HT1080 (cell line): ENCODE measurements at regions not wholly inside any gene's neighbourhood (a gene's known extent, or its start where the extent isn't known, plus 50 kb on each side); places are given as distances from the start of the nearest gene placed in this dataset.

Experiments
- DNase-seq: peaks from one replicate; pipeline ENCODE4 v3.0.0-alpha.2; 2015; ENCODE audit warnings: low read depth

DNA sequence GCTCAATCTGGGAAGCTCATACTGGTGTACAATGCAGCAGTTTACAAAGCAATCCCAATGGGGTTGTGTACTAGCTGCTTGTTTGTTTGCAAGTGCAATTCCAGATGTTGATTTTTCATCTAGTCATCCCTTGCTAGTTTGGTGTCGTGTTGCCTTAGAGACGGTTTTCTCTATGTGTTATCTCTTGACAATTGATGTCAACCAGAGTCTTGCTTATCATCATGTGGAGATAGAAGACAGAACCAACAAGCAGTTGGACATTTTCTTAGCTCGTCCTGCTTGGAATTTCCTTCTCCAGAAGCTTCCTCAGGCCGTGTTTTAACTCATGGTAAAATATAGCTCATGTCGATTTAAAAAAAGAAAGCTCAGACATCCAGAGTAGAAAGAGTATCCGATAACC is 262.0 kb upstream of the KCNH8 start:
- no peak for DNase-seq

DNA sequence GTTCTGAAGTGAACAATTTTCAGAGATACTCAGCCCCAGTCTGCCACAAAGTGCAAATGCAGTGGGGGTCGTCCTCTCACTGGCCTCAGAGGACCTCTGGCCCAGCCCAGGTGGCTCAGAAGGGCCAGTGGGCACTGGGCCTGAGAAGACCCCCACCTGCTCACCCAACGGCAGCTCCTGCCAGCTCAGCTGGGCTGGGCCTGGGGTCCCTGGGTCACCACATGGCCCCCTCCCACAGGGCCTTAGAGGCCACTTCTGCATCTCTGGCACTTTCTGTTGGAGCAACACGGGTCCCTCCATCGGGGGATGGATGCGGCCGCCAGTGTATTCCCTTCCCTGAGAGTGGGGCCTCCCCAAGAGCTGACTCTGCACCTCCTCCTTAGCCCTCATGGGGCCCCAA is 262.7 kb upstream of the KCNH8 start:
- DNase-seq, result no peak

DNA sequence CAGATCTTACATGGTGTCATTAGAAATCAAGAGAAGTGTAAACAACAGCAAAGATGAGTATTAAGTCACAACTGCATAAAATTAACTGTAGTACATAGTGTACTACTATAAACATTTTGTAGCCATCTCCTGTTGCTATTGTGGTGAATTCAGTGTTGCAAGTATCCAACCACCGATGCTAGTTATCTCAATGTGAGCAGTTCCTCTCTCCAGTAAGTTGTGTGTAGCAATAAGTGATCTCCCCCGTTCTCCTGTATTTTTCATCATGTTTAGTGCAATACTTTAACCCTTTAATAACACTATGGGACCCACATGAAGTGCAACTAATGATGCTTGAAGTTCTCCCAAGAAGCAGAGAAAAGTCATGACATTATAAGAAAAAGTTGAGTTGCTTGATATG is 264.7 kb upstream of the KCNH8 start:
- DNase-seq, result no peak

DNA sequence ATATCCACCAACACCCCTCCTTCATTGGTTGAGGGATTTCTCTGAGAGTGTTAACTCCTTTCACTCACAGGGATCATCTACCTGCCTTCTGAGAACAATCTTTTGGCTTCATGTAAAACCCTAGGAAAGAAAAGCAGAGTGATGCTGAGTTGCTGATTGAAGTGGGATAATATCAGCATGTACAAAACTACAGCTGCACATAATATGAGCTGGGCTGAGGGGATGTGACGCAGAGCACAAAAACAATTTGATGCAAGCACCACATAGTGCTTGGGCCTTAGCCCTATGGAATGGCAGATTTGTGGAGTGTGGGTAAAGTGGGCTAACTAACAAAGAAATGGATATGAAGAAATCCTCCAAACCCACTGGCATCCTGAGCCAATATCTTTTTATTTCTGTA is 267.6 kb upstream of the KCNH8 start:
- DNase-seq, result no peak

DNA sequence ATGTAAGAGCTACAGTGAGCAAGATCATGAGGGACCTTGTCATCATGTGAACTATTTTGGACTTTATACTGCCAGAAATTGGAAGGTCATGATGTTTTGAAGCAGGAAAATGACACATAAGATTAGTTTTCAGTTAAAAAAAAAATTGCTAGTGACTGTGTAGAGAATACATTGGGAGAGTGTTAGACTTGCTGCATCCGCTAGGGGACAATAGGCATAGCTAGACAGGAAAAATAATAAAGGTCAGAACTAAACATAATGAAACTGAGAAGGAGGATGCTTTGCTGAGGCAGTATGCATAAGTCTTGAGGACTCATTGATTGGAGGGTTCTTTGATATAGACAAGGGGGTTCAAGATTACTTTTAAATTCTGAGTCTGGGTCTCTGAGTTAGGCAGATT is 275.8 kb upstream of the KCNH8 start:
- peak; percentile 19 for DNase-seq

DNA sequence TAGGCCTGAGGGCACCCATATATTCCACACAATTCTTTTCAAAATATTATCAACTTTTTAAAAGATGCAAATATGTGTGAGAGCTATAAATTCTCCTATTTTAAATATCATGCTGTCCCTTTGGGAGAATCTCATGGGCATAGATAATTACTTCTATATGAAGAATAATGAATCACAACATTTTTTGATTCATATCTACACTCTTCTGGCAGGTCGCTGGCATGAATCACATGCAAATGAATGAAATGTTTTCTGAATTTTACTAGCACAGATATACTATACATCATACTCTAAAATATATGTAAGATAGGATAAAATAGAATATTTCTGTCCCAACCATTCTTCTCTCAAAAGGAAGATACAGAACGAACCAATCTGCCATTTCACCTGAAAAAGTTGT is 277.7 kb upstream of the KCNH8 start:
- no peak for DNase-seq

- no peak for DNase-seq
Observed at GRCh38 chr3:18870074-18870640, 278.2 kb upstream of the KCNH8 start.

DNA sequence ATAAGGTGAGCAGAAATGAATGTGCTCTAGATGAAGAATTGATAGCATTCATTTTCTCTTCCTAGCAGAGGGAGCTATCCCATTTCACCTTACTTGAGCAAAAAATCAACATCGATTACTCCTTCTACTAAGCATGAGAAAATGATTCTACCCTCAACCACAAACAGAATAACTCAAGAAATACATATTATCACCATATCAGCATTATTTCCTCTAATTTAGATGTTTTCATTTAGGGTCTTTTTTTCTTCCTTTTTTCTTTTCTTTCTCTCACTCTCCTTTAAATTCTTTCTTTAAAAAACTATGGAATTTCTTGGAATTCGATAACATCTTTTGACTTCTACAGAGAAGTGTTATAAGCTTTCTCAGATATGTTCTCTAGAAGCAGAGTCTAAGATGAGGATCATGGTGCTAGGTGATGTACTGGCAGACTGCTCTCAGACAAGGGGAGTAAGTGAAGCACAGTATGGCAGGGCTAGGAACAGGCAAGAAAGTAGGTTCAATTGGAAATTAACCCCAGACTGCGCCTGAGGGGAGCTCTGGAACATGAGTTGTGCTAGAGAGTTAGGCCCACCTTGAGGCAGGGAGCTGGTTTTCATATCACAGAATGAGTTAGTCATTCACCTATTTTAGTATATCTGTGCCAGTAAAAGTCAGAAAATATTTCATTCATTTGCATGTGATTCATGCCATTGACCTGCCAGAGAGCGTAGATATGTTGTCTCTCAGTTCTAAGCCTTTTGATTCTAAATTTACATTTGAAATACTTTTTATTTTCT is 279.2 kb upstream of the KCNH8 start:
- DNase-seq, result no peak

GRCh38 chr3:18866899-18867298 is 281.4 kb upstream of the KCNH8 start:
- DNase-seq, result no peak

DNA sequence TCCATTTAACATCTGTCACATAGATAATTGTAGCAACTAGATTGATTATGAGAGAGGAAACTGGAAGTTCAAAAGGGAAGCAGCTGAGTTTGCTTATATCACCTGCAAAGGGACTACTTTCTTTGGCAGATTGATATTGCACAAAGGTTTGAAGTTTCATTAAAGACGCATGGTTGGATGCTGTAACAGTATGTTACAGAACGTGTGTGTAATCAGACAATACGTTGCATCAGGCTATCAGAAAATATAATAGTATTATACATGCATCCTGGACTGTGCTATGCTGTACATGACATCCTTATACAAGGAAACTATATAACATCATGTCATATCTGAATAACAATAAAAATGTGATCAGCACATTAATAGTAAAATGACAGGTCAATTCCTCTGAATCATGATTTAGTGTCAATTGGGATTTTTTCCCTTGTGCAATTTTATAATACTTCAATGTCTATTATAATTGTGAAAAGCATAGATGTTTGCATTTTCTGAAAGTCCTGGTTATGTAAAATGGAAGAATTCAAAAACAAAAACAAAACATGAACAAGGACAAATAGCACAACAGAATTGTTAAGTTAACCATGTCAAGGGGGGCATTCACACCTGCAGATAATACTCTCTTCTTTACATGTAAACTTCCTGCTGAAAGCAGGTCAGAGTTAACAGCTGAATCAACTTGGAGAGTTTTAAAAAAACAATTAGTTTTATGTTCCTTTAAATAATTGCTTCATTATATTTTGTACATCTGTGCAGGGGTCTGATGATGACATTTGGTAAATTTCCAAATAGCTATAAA is 283.2 kb upstream of the KCNH8 start:
- no peak for DNase-seq

GRCh38 chr3:18862077-18862476 is 286.2 kb upstream of the KCNH8 start:
- DNase-seq, result no peak

GRCh38 chr3:18861137-18861536 is 287.2 kb upstream of the KCNH8 start:
- DNase-seq, result no peak

DNA sequence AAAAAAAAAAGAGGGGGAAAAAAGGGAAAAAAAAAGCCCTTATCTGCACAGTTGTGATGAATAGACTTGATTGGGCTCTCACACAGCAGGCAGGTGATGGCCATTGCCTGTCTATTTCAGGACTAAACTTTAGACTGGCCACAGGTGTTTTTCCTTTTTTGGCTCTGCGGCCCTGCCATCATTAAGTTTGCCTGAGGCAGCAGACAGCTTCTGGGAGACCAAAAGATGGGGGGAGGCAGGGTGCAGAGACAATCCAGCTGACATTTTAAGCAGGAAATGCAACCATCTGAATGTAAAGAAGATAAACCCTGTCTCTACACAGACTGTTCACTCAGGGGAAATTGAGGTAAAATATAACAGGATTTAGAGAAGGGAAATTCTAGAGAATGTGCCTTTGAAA is 295.0 kb upstream of the KCNH8 start:
- no peak for DNase-seq

GRCh38 chr3:18847583-18848197 is 300.6 kb upstream of the KCNH8 start:
- no peak for DNase-seq

DNA sequence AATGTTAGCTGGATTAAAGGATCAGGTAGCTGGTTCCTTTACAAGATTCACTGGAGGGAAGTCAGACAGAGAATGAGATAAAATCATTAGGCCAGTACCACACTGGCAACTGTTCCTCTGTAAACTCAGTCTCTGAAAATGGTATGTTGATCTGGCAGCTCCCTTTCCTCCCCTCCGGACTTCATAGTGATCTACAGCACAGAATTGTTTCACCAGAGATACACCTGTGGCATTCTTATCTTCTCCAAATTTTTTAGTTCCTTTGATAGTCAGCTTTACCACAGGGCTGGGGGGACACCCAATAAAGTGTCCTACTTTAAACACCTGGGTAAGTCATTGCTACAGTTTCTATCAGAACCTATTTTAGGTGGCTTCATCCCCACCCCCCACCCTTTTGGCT is 304.3 kb upstream of the KCNH8 start:
- DNase-seq, result no peak

DNA sequence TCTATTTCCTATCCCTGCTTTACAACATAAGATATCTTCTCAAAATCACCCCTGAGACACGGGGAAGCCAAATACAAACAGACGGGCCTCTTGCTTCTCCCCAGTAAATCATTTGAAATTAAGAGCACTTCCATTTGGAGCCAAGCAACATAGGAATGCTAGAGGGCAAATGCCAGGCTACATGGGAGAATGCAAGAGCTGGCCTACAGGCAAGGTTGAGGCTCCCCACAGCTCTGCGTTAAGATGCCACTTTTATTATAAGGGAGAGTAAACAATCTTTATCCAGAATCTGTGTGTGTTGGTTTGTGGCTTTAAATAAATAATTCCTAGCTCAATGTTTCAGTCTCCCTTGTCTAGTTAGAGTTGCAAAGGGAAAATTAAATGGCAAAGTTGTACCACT is 305.1 kb upstream of the KCNH8 start:
- DNase-seq, result no peak

DNA sequence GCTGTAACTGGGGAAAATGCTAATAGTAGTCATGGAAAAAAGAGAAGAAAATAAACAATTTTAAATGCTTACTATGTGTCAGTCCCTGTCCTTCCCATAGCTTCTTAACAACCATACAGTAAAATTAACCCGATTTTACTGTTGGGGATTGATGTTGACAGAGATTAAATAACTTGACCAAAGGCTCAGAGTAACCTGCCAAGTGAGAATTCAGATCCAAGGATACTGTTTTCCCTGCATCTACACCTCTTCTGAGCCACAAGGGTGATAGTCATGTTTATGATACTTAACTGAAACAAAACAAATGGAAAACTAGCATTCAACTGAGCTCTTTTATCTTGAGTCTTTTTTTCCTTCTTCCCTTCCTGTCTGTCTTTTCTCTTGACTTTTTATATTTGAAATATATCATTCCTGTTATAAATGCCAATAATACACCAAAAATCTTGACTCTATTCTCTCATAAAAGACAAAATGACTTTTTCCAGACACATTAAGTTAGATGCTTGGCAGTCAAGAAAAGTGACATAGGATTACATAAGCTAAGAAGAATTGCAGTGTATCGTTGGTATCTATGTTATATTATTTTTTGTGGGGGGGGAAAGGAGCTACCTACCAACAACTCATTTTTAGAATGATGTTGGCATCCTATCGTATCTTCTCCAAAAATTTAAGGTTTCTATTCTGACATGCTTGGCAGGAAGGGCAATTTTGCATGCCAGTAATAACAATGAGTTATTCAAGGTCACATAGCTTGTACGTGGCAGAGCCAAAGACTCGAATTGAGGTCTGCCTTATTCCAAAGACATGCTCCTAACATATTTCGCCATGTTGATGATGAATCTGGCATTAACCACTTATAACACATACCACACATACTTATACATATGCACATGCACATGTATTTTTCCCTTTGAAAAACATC is 306.6 kb upstream of the KCNH8 start:
- DNase-seq, result no peak

DNA sequence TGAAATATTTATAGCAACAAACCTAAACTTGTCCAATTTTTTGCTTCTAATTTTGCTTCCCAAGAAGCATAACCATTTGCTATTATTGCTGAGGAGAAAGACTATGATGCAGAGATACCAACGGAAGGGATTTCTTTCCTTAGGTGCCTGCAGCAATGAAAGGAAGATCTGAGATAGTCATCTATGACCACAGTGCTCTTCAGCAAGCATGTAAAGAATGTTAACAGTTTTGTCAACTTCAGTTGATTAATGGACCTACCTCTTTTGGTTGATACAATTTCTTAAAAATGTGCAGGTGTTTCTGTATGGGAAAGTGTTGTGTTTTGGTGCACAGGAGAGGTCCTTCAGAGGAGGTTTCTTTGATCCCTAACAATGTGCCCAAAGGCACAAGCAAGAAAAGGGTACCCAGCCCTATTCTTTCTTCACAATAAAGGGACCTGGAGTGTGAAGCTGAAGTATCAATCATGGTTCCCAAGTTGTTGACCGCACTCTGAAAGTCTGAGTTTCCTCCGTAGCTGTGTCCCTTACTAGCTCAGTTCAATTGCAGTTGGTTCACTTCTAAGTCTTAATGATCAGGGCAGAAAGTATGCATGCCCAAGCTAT is 307.7 kb upstream of the KCNH8 start:
- no peak for DNase-seq

DNA sequence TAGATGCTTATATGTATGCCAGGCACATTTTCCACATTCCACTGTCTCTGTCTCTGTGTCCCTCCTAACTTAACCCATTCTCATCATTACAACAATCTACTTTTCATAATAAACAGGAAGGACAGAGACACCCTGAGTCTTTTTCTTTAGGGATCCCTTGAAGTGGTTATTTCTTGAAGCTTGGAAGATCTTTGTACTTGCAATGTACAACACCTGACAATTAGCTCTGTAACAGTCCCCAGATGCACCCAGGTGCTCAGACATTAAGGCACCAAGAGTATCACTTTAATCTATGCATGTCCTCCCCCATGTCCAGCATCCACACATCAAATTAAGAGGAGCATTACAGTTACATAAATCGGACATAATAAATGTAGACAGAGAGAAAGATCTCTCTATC is 309.6 kb upstream of the KCNH8 start:
- DNase-seq, result no peak

DNA sequence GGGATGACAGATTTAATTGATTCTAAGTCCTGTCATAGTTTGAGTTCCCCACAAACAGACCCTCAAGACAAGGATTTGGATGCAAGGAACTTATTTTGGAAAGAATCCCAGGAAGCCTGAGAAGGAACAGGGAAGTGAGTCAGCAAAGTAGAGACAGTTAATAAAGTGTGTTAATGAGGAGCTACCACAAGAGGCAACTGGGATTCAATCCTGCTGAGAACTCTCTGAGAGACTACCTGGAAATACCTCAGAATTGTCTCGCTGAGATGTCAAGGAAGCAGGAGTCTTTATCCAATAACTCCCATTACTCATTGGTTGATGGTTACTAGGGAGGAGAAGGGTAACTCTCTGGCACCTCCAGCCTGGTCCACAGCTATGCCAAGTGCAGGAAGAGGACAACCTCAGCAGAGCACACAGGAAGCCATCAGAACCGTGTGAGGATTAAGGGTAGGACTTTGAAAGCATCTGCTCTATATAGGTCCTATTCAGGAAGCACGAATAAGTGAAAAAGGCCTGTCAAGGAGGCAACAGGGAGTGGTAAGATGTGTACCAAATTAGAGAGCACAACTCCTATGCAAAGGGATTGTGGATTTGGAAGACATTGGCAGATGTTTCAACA is 311.1 kb upstream of the KCNH8 start:
- DNase-seq, result peak; percentile 32
